ENCODE measurements at regions not wholly inside any gene's neighbourhood (a gene's known extent, or its start where the extent isn't known, plus 50 kb on each side); places are given as distances from the start of the nearest gene placed in this dataset.
"Not testable (repeated sequence)": the region's sequence is repeated elsewhere in the genome, so short reads cannot be mapped to it uniquely, and the experiment has no call there.

GRCh38 chr2:16227811-16228462 is 287.6 kb downstream of the MYCN start:
- H3K4me3 ChIP-seq (ENCODE audit: low read length): peak overlapping the region; percentile 2

GRCh38 chr2:16226943-16227664 is 286.8 kb downstream of the MYCN start:
- DNase-seq (ENCODE audit: low read depth, low spot score): no peak
- H3K4me3 ChIP-seq (ENCODE audit: low read length): no peak overlapping the region

More at GRCh38 chr2:16227811-16228462, 287.6 kb downstream of the MYCN start:
- DNase-seq (ENCODE audit: low read depth, low spot score): peak; percentile 41

- H3K4me3 ChIP-seq (ENCODE audit: low read length): no peak overlapping the region
- DNase-seq (ENCODE audit: low read depth, low spot score): no peak
Observed at GRCh38 chr2:16226381-16226780, 286.0 kb downstream of the MYCN start.

- no peak overlapping the region for H3K4me3 ChIP-seq (ENCODE audit: low read length)
- no peak for DNase-seq (ENCODE audit: low read depth, low spot score)
Observed at GRCh38 chr2:16225545-16225944, 285.2 kb downstream of the MYCN start.

- no peak overlapping the region for H3K4me3 ChIP-seq (ENCODE audit: low read length)
- no peak for DNase-seq (ENCODE audit: low read depth, low spot score)
Observed at GRCh38 chr2:16225071-16225470, 284.7 kb downstream of the MYCN start.

- no peak overlapping the region for H3K4me3 ChIP-seq (ENCODE audit: low read length)
- no peak for DNase-seq (ENCODE audit: low read depth, low spot score)
Observed at GRCh38 chr2:16224298-16225045, 284.1 kb downstream of the MYCN start.

GRCh38 chr2:16223841-16224177 is 283.5 kb downstream of the MYCN start:
- DNase-seq (ENCODE audit: low read depth, low spot score): no peak
- H3K4me3 ChIP-seq (ENCODE audit: low read length): no peak overlapping the region

GRCh38 chr2:16223161-16223840 is 283.0 kb downstream of the MYCN start:
- H3K4me3 ChIP-seq (ENCODE audit: low read length): no peak overlapping the region
- no peak for DNase-seq (ENCODE audit: low read depth, low spot score)

GRCh38 chr2:16222326-16222725 is 282.0 kb downstream of the MYCN start:
- no peak overlapping the region for H3K4me3 ChIP-seq (ENCODE audit: low read length)
- no peak for DNase-seq (ENCODE audit: low read depth, low spot score)

GRCh38 chr2:16221461-16222010 is 281.2 kb downstream of the MYCN start:
- no peak overlapping the region for H3K4me3 ChIP-seq (ENCODE audit: low read length)
- no peak for DNase-seq (ENCODE audit: low read depth, low spot score)

GRCh38 chr2:16219292-16219975 is 279.1 kb downstream of the MYCN start:
- H3K4me3 ChIP-seq (ENCODE audit: low read length): no peak overlapping the region
- DNase-seq (ENCODE audit: low read depth, low spot score): no peak

GRCh38 chr2:16218625-16219024 is 278.3 kb downstream of the MYCN start:
- DNase-seq (ENCODE audit: low read depth, low spot score): peak; percentile 25
- no peak overlapping the region for H3K4me3 ChIP-seq (ENCODE audit: low read length)

- DNase-seq (ENCODE audit: low read depth, low spot score): no peak
- H3K4me3 ChIP-seq (ENCODE audit: low read length): no peak overlapping the region
Observed at GRCh38 chr2:16218161-16218560, 277.8 kb downstream of the MYCN start.

GRCh38 chr2:16217741-16218140 is 277.4 kb downstream of the MYCN start:
- not testable (repeated sequence) for DNase-seq (ENCODE audit: low read depth, low spot score); H3K4me3 ChIP-seq (ENCODE audit: low read length)

GRCh38 chr2:16217291-16217690 is 276.9 kb downstream of the MYCN start:
- no peak for DNase-seq (ENCODE audit: low read depth, low spot score)
- no peak overlapping the region for H3K4me3 ChIP-seq (ENCODE audit: low read length)

- DNase-seq (ENCODE audit: low read depth, low spot score): no peak
- H3K4me3 ChIP-seq (ENCODE audit: low read length): no peak overlapping the region
Observed at GRCh38 chr2:16216558-16216945, 276.2 kb downstream of the MYCN start.

GRCh38 chr2:16215902-16216557 is 275.7 kb downstream of the MYCN start:
- no peak for DNase-seq (ENCODE audit: low read depth, low spot score)
- no peak overlapping the region for H3K4me3 ChIP-seq (ENCODE audit: low read length)

- DNase-seq (ENCODE audit: low read depth, low spot score): no peak
- no peak overlapping the region for H3K4me3 ChIP-seq (ENCODE audit: low read length)
Observed at GRCh38 chr2:16214861-16215260, 274.5 kb downstream of the MYCN start.

Data from Jurkat, Clone E6-1 (cell line).